Ishikawa (cell line): ENCODE measurements at regions not wholly inside any gene's neighbourhood (a gene's known extent, or its start where the extent isn't known, plus 50 kb on each side); places are given as distances from the start of the nearest gene placed in this dataset.

Experiments used
- CEBPB ChIP-seq: IDR thresholded peaks from 2 replicates; pipeline ENCODE4 v1.6.1; 2012
- CREB1 ChIP-seq: IDR thresholded peaks from 2 replicates; pipeline ENCODE4 v1.6.1; 2012; ENCODE audit warnings: low read depth
- EGR1 ChIP-seq: IDR thresholded peaks from 2 replicates; pipeline ENCODE4 v1.6.1; 2012
- EP300 ChIP-seq: IDR thresholded peaks from 2 replicates; pipeline ENCODE4 v1.6.1; 2012; ENCODE audit warnings: borderline replicate concordance
- FOXM1 ChIP-seq: IDR thresholded peaks from 2 replicates; pipeline ENCODE4 v1.6.1; 2012; ENCODE audit warnings: low read depth, borderline replicate concordance
- MAX ChIP-seq: IDR thresholded peaks from 2 replicates; pipeline ENCODE4 v1.6.1; 2012
- NFIC ChIP-seq: IDR thresholded peaks from 2 replicates; pipeline ENCODE4 v1.6.1; 2012
- RAD21 ChIP-seq: IDR thresholded peaks from 2 replicates; pipeline ENCODE4 v1.6.1; 2012; ENCODE audit warnings: low read depth
- REST ChIP-seq: IDR thresholded peaks from 2 replicates; pipeline ENCODE4 v1.6.1; 2012; ENCODE audit warnings: low read depth, mild to moderate bottlenecking
- TAF1 ChIP-seq: IDR thresholded peaks from 2 replicates; pipeline ENCODE4 v1.6.1; 2012; ENCODE audit warnings: low read depth, mild to moderate bottlenecking
- TCF12 ChIP-seq: IDR thresholded peaks from 2 replicates; pipeline ENCODE4 v1.6.1; 2012; ENCODE audit warnings: low read depth
- TEAD4 ChIP-seq: IDR thresholded peaks from 2 replicates; pipeline ENCODE4 v1.6.1; 2012
- YY1 ChIP-seq: IDR thresholded peaks from 2 replicates; pipeline ENCODE4 v1.6.1; 2012; ENCODE audit warnings: low read depth
- ZBTB7A ChIP-seq: IDR thresholded peaks from 2 replicates; pipeline ENCODE4 v1.6.1; 2012; ENCODE audit warnings: low read depth
- TF ChIP-seq, protein P1 (sequence below): IDR thresholded peaks from 2 replicates; pipeline ENCODE4 v1.6.1; 2012

- peak; percentile 34; the same call in 1 of the 2 replicates for TF ChIP-seq EP300
- no peak for TF ChIP-seq TCF12
Measured at GRCh38 chr9:107627781-107628180, 138.2 kb upstream of the KLF4 start.

DNA sequence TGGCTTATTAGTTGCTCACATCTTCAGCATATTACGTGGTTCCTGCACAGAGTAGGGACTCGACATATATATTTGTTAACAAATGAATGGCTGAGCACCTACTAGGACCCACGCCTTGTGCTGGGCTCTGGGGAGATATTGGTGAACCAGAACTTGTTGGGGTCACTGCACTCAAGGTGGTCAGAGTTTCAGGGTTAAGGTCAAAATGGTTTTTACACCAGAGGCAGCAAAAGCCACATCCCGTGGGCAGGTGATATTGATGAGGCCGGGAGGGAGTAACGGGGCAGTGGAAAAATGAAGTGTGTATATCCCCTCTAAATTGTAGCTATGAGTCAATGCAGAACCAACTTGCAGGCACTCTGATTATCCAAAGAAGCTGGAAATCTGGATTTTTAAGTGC is 136.5 kb upstream of the KLF4 start:
- TF ChIP-seq FOXM1 (no peak), TCF12 (no peak), MAX (no peak), TEAD4 (no peak), EGR1 (no peak), YY1 (no peak), CREB1 (no peak), CEBPB (no peak), ZBTB7A (no peak), NFIC (no peak), RAD21 (no peak)

DNA sequence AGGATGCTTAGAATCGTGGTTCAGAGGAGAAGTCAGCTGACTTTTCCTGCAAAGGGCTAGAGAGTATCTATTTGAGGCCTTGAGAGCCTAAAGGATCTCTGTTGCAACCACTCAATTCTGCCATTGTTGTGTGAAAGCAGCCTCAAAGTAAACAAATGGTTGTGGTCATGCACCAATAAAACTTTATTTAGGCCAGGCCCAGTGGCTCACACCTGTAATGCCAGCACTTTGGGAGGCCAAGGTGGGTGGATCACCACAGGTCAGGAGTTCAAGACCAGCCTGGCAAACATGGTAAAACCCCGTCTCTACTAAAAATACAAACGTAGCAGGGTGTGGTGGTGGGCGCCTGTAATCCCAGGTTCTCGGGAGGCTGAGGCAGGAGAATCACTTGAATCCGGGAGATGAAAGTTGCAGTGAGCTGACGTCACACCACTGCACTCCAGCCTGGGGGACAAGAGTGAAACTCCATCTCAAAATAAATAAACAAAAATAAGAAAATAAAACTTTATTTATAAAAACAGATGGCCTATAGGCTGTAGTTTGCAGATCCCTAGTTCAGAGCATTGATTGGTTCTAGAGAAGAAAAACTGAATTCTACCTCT is 135.9 kb upstream of the KLF4 start:
- TF ChIP-seq CEBPB (no peak), EP300 (no peak), CREB1 (no peak), ZBTB7A (no peak), TAF1 (no peak), NFIC (no peak), YY1 (no peak)
- TF ChIP-seq, protein P1, sequence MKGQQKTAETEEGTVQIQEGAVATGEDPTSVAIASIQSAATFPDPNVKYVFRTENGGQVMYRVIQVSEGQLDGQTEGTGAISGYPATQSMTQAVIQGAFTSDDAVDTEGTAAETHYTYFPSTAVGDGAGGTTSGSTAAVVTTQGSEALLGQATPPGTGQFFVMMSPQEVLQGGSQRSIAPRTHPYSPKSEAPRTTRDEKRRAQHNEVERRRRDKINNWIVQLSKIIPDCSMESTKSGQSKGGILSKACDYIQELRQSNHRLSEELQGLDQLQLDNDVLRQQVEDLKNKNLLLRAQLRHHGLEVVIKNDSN = no peak

DNA sequence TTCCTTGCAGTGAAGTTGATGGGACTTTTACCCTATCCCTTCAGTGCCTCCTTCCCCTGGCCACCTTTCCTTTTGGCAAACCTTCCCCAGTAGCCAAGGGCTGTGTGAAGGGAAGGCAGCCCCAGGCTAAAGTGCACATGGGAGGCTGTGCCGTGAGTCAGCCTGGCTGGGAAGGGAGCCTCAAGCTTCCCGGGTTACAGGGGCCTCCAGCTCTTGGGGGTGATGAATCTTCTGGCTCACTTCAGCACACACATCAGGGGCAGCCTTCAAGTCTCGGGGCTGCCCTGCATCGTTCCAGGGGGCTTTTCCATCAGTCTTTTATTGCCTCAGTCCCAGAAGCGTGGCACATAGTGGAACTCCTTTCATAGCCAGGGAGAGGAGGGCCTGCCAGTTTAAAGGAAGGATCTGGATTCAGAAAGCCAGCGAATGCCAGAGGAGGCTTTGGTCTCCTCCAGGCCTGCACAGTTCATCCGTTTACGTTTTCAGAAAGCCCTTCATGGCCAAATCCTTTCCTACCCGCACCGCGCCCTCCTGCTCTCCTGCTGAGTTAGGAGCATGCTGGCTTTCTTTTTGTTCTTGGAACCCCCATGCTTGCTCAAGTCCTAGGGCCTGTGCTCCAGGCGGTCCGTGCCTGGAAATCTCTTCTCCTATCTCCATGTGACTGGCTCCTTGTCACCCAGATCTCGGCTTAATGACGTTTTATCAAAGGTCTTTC is 134.8 kb upstream of the KLF4 start:
- no peak for TF ChIP-seq FOXM1
- TF ChIP-seq EP300 = no peak
- TF ChIP-seq CREB1 = no peak
- no peak for TF ChIP-seq TEAD4
- TF ChIP-seq, protein P1 = no peak
- no peak for TF ChIP-seq ZBTB7A
- TF ChIP-seq TAF1 = no peak
- TF ChIP-seq CEBPB = no peak
- TF ChIP-seq TCF12 = no peak
- TF ChIP-seq MAX = no peak
- no peak for TF ChIP-seq EGR1
- TF ChIP-seq REST = no peak
- no peak for TF ChIP-seq NFIC
- no peak for TF ChIP-seq RAD21
- no peak for TF ChIP-seq YY1

GRCh38 chr9:107621436-107621835 is 131.9 kb upstream of the KLF4 start:
- no peak for TF ChIP-seq TCF12
- TF ChIP-seq EP300 = no peak
- no peak for TF ChIP-seq TAF1
- no peak for TF ChIP-seq MAX
- TF ChIP-seq, protein P1 = no peak
- TF ChIP-seq YY1 = no peak
- TF ChIP-seq RAD21 = no peak
- no peak for TF ChIP-seq TEAD4
- TF ChIP-seq ZBTB7A = no peak
- TF ChIP-seq EGR1 = no peak
- TF ChIP-seq CEBPB = no peak

DNA sequence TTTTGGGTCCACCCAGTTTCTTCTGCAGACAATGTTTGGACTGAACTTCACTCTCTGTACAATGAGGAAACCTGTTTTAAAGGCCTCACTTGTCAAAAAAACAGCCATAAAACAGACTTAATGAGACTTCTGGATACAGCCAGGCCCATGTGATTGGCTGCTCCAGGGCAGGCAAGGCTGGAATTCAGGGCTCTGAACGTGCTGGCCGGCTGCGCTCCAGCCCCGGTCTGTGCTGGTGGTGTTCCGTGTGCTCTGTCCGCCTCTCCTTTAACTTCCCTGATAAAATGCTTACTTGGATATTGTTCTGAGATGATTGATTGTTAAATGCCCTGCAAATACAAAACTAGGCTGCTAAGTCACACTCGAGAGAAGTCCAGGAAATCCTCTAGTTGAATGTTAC is 131.2 kb upstream of the KLF4 start:
- TF ChIP-seq TAF1 (no peak), NFIC (no peak), TEAD4 (no peak), REST (no peak), CREB1 (no peak), RAD21 (no peak), FOXM1 (no peak), ZBTB7A (no peak), YY1 (no peak)
- TF ChIP-seq, protein P1 = no peak
